ENCODE measurements at regions not wholly inside any gene's neighbourhood (a gene's known extent, or its start where the extent isn't known, plus 50 kb on each side); places are given as distances from the start of the nearest gene placed in this dataset.
"Not testable (repeated sequence)": the region's sequence is repeated elsewhere in the genome, so short reads cannot be mapped to it uniquely, and the experiment has no call there.

- no peaks in the 10 kb centered on the region for H3K9me3 Mint-ChIP-seq (ENCODE audit: unreplicated experiment)
- no peak for DNase-seq
- H3K4me3 Mint-ChIP-seq (ENCODE audit: unreplicated experiment), result no peak overlapping the region
- no peak overlapping the region for H3K27ac Mint-ChIP-seq (ENCODE audit: unreplicated experiment)
- no peaks in the 10 kb centered on the region for H3K36me3 Mint-ChIP-seq (ENCODE audit: unreplicated experiment)
- TF ChIP-seq CTCF (IDR thresholded peaks at IDR 0.05; ENCODE audit: partially characterized antibody, unreplicated experiment), result no peak
- H3K27me3 Mint-ChIP-seq (ENCODE audit: unreplicated experiment), result no peaks in the 10 kb centered on the region
- H3K4me1 Mint-ChIP-seq (ENCODE audit: low read depth, unreplicated experiment), result no peaks in the 10 kb centered on the region
These were observed 220.1 kb upstream of the KCNK2 start for GRCh38 chr1:214862421-214862820.

- no peaks in the 10 kb centered on the region for H3K27me3 Mint-ChIP-seq (ENCODE audit: unreplicated experiment)
- H3K4me3 Mint-ChIP-seq (ENCODE audit: unreplicated experiment), result no peak overlapping the region
- TF ChIP-seq CTCF (IDR thresholded peaks at IDR 0.05; ENCODE audit: partially characterized antibody, unreplicated experiment), result no peak
These were observed 217.4 kb upstream of the KCNK2 start for GRCh38 chr1:214864896-214865688.

GRCh38 chr1:214870426-214870825, 212.1 kb upstream of the KCNK2 start:
- not testable (repeated sequence) for DNase-seq; H3K36me3 Mint-ChIP-seq (ENCODE audit: unreplicated experiment); H3K4me1 Mint-ChIP-seq (ENCODE audit: low read depth, unreplicated experiment); H3K27me3 Mint-ChIP-seq (ENCODE audit: unreplicated experiment); H3K27ac Mint-ChIP-seq (ENCODE audit: unreplicated experiment); H3K4me3 Mint-ChIP-seq (ENCODE audit: unreplicated experiment); H3K9me3 Mint-ChIP-seq (ENCODE audit: unreplicated experiment)

More at GRCh38 chr1:214864896-214865688, 217.4 kb upstream of the KCNK2 start:
- DNase-seq, result no peak
- Mint-ChIP-seq H3K27ac (ENCODE audit: unreplicated experiment) (no peak overlapping the region), H3K36me3 (ENCODE audit: unreplicated experiment) (no peaks in the 10 kb centered on the region), H3K9me3 (ENCODE audit: unreplicated experiment) (no peaks in the 10 kb centered on the region), H3K4me1 (ENCODE audit: low read depth, unreplicated experiment) (no peaks in the 10 kb centered on the region)

- Mint-ChIP-seq H3K4me1 (ENCODE audit: low read depth, unreplicated experiment) (no peaks in the 10 kb centered on the region), H3K9me3 (ENCODE audit: unreplicated experiment) (no peaks in the 10 kb centered on the region), H3K27me3 (ENCODE audit: unreplicated experiment) (peaks cover 2% of the 10 kb centered on the region), H3K36me3 (ENCODE audit: unreplicated experiment) (no peaks in the 10 kb centered on the region), H3K27ac (ENCODE audit: unreplicated experiment) (no peak overlapping the region), H3K4me3 (ENCODE audit: unreplicated experiment) (no peak overlapping the region)
- no peak for TF ChIP-seq CTCF (IDR thresholded peaks at IDR 0.05; ENCODE audit: partially characterized antibody, unreplicated experiment)
- DNase-seq, result no peak
These were observed 201.6 kb upstream of the KCNK2 start for GRCh38 chr1:214880956-214881355.

- no peak for TF ChIP-seq CTCF (IDR thresholded peaks at IDR 0.05; ENCODE audit: partially characterized antibody, unreplicated experiment)
- no peak for DNase-seq
- Mint-ChIP-seq H3K36me3 (ENCODE audit: unreplicated experiment) (no peaks in the 10 kb centered on the region), H3K4me3 (ENCODE audit: unreplicated experiment) (no peak overlapping the region), H3K27me3 (ENCODE audit: unreplicated experiment) (peaks cover 2% of the 10 kb centered on the region), H3K9me3 (ENCODE audit: unreplicated experiment) (no peaks in the 10 kb centered on the region), H3K4me1 (ENCODE audit: low read depth, unreplicated experiment) (no peaks in the 10 kb centered on the region), H3K27ac (ENCODE audit: unreplicated experiment) (no peak overlapping the region)
These were observed 199.9 kb upstream of the KCNK2 start for GRCh38 chr1:214882616-214883015.

All from glutamatergic neuron (in vitro differentiated cells).